ENCODE measurements at regions not wholly inside any gene's neighbourhood (a gene's known extent, or its start where the extent isn't known, plus 50 kb on each side); places are given as distances from the start of the nearest gene placed in this dataset.
"Not testable (repeated sequence)": the region's sequence is repeated elsewhere in the genome, so short reads cannot be mapped to it uniquely, and the experiment has no call there.

GRCh38 chr17:21823643-21824042 is 131.3 kb downstream of the KCNJ18 start:
- H3K36me3 ChIP-seq (ENCODE audit: control insufficient read depth, insufficient read depth, low read length), result no peaks in the 10 kb centered on the region
- no peak for DNase-seq (ENCODE audit: low read depth)
- TF ChIP-seq CTCF (IDR thresholded peaks at IDR 0.05; ENCODE audit: insufficient read depth, low read length, poor library complexity, severe bottlenecking), result no peak
- no peak overlapping the region for H3K4me3 ChIP-seq (ENCODE audit: low read depth, low read length)
- H3K27me3 ChIP-seq (ENCODE audit: control insufficient read depth, insufficient read depth, low read length), result no peaks in the 10 kb centered on the region

- no peaks in the 10 kb centered on the region for H3K36me3 ChIP-seq (ENCODE audit: control insufficient read depth, insufficient read depth, low read length)
- TF ChIP-seq CTCF (IDR thresholded peaks at IDR 0.05; ENCODE audit: insufficient read depth, low read length, poor library complexity, severe bottlenecking), result no peak
- DNase-seq (ENCODE audit: low read depth), result no peak
- no peak overlapping the region for H3K4me3 ChIP-seq (ENCODE audit: low read depth, low read length)
- H3K27me3 ChIP-seq (ENCODE audit: control insufficient read depth, insufficient read depth, low read length), result peaks cover 21% of the 10 kb centered on the region
Observed at GRCh38 chr17:21841839-21842238, 149.5 kb downstream of the KCNJ18 start.

GRCh38 chr17:21842332-21843317 is 150.3 kb downstream of the KCNJ18 start:
- DNase-seq (ENCODE audit: low read depth), result no peak
- peaks cover 21% of the 10 kb centered on the region for H3K27me3 ChIP-seq (ENCODE audit: control insufficient read depth, insufficient read depth, low read length)
- H3K36me3 ChIP-seq (ENCODE audit: control insufficient read depth, insufficient read depth, low read length), result no peaks in the 10 kb centered on the region
- peak overlapping the region; percentile 15 for H3K4me3 ChIP-seq (ENCODE audit: low read depth, low read length)
- TF ChIP-seq CTCF (IDR thresholded peaks at IDR 0.05; ENCODE audit: insufficient read depth, low read length, poor library complexity, severe bottlenecking), result no peak

- no peak overlapping the region for H3K4me3 ChIP-seq (ENCODE audit: low read depth, low read length)
- DNase-seq (ENCODE audit: low read depth), result no peak
Observed at GRCh38 chr17:21843318-21843865, 151.1 kb downstream of the KCNJ18 start.

GRCh38 chr17:21843951-21844590 is 151.7 kb downstream of the KCNJ18 start:
- no peak for TF ChIP-seq CTCF (IDR thresholded peaks at IDR 0.05; ENCODE audit: insufficient read depth, low read length, poor library complexity, severe bottlenecking)
- DNase-seq (ENCODE audit: low read depth), result no peak
- peaks cover 21% of the 10 kb centered on the region for H3K27me3 ChIP-seq (ENCODE audit: control insufficient read depth, insufficient read depth, low read length)
- no peaks in the 10 kb centered on the region for H3K36me3 ChIP-seq (ENCODE audit: control insufficient read depth, insufficient read depth, low read length)
- no peak overlapping the region for H3K4me3 ChIP-seq (ENCODE audit: low read depth, low read length)

More at GRCh38 chr17:21843318-21843865, 151.1 kb downstream of the KCNJ18 start:
- H3K27me3 ChIP-seq (ENCODE audit: control insufficient read depth, insufficient read depth, low read length), result peaks cover 21% of the 10 kb centered on the region
- no peak for TF ChIP-seq CTCF (IDR thresholded peaks at IDR 0.05; ENCODE audit: insufficient read depth, low read length, poor library complexity, severe bottlenecking)
- no peaks in the 10 kb centered on the region for H3K36me3 ChIP-seq (ENCODE audit: control insufficient read depth, insufficient read depth, low read length)

- H3K36me3 ChIP-seq (ENCODE audit: control insufficient read depth, insufficient read depth, low read length); DNase-seq (ENCODE audit: low read depth); H3K27me3 ChIP-seq (ENCODE audit: control insufficient read depth, insufficient read depth, low read length); H3K4me3 ChIP-seq (ENCODE audit: low read depth, low read length): not testable (repeated sequence)
Observed at GRCh38 chr17:21848510-21848909, 156.2 kb downstream of the KCNJ18 start.

GRCh38 chr17:21849030-21849429 is 156.7 kb downstream of the KCNJ18 start:
- DNase-seq (ENCODE audit: low read depth); H3K27me3 ChIP-seq (ENCODE audit: control insufficient read depth, insufficient read depth, low read length); H3K36me3 ChIP-seq (ENCODE audit: control insufficient read depth, insufficient read depth, low read length); H3K4me3 ChIP-seq (ENCODE audit: low read depth, low read length): not testable (repeated sequence)

GRCh38 chr17:21850614-21851013 is 158.3 kb downstream of the KCNJ18 start:
- H3K27me3 ChIP-seq (ENCODE audit: control insufficient read depth, insufficient read depth, low read length); H3K4me3 ChIP-seq (ENCODE audit: low read depth, low read length); DNase-seq (ENCODE audit: low read depth); H3K36me3 ChIP-seq (ENCODE audit: control insufficient read depth, insufficient read depth, low read length): not testable (repeated sequence)

Measured in kidney epithelial cell (primary cell).